ENCODE measurements at regions not wholly inside any gene's neighbourhood (a gene's known extent, or its start where the extent isn't known, plus 50 kb on each side); places are given as distances from the start of the nearest gene placed in this dataset.

DNA sequence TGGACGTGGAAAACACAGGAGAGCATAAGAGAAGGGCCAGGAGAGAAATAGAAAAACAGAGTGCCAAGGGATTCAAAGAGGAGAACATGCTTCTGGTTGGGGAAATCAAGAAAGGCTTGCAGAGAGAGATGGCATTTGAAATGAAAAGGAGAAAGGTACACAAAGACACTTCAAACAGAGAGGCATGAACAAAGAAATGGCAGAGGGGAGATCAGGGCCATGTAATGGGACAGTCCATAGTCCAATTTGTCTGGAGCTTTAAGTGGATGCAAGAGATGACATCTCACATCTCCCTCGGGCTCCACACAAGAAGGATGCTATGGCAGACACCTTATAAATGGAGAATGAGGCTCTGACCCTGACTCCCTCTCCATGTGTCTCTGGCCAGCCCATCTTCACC, 331.1 kb downstream of the MLLT3 start:
- no peak for DNase-seq

- DNase-seq = no peak
These were observed 332.0 kb downstream of the MLLT3 start for GRCh38 chr9:20290257-20290656.

- peak in 1 of 2 experiments; percentile 20 for DNase-seq
These were observed 332.8 kb downstream of the MLLT3 start for GRCh38 chr9:20289423-20290010.

DNA sequence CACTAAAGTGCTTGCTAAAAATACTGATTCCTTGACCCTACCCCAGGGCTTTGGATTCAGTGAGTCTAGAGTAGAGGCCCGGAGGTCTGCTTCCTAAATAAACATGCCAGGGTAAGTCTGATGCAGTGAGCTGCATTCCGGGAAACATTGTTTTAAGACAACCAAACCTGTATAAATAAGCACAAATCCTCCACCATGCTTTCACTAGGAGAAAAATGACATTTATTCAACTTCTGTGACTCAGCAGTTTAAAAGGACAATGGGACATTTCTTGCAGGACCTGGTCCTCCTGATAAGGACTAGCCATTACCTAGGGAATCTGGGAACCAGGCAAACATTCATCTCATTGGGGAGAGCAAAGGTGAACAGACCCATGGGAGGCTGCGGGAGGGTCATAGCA, 335.3 kb downstream of the MLLT3 start:
- no peak for DNase-seq

- DNase-seq = no peak
These were observed 336.1 kb downstream of the MLLT3 start for GRCh38 chr9:20286154-20286700.

GRCh38 chr9:20284601-20285289, 337.6 kb downstream of the MLLT3 start:
- DNase-seq = no peak

DNA sequence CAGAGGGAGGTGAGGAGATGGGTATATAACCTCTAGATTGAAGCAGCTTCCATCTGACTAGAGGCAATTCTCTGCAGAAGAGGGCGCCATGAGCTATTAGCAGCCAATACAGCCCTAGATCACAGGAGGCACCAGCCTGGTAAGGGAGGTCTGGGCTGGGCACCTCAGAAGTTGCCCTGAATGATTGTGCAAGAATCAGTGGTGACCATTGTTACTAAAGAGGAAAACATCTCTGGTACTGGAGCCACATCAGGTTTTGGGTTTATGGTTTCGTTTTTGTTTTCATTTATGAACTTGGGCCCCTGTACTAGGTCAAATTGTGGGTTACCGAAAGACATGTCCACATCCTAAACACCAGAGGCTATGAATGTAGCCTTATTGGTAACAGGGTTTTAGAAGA, 342.0 kb downstream of the MLLT3 start:
- no peak for DNase-seq

- no peak for DNase-seq
These were observed 345.5 kb downstream of the MLLT3 start for GRCh38 chr9:20276762-20277161.

DNA sequence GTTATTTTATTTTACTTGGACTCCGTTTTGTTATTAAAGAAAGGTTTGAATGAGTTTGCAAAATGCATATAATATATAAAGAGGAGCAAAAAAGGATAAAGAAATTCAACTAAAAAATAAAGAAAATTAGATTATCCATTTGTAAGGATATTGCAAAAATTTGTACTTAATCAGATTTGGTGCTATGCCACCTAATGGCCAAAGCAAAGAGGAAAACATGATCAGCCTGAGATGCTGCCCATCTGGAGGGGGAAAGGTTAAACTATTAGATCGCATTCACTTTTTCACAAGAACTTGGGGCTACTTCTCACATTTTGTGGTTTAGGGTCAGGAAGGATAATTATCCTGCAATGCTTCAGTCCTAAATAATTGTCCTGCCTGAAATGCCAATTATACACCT, 350.6 kb downstream of the MLLT3 start:
- no peak for DNase-seq

GRCh38 chr9:20271096-20271495, 351.2 kb downstream of the MLLT3 start:
- DNase-seq = no peak

- DNase-seq = no peak
These were observed 352.1 kb downstream of the MLLT3 start for GRCh38 chr9:20270161-20270560.

DNA sequence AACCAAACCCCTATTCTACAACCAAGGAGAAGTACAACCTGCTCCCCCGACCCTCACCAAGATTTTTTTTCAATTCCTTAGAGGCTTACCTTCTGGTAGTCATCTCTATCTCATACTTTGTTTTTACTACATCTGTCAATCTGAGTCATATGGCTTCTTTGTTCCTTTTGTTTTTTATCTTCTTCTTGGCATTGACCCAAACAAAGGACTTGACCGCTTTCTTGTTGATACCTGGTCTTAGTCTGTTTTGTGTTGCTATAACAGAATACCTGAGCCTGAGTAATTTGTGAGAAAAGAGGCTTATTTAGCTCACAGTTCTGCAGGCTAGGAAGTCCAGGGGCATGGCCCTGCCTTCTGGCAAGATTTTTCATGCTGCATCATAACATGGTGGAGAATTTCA, 352.7 kb downstream of the MLLT3 start:
- DNase-seq = no peak

- DNase-seq = no peak
These were observed 357.4 kb downstream of the MLLT3 start for GRCh38 chr9:20264896-20265295.

DNA sequence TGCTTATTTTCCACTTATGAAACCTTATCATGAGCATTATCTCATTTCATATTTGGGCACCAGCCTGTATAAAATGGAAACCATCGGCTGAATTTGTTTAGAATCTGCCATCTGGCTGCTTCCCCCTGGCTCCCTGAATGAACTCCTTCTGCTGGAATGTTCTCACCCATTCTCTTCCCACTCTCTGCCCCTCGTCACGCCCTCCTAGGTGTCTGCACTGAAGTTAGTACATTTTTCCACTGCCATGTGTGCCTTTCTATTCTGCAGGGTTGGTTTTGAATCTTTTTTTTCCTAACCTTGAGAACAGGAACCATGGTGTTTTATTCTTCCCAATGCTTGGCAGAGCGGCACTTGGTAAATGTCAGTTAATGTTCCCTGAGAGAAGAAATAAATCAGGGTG, 359.7 kb downstream of the MLLT3 start:
- no peak for DNase-seq

DNA sequence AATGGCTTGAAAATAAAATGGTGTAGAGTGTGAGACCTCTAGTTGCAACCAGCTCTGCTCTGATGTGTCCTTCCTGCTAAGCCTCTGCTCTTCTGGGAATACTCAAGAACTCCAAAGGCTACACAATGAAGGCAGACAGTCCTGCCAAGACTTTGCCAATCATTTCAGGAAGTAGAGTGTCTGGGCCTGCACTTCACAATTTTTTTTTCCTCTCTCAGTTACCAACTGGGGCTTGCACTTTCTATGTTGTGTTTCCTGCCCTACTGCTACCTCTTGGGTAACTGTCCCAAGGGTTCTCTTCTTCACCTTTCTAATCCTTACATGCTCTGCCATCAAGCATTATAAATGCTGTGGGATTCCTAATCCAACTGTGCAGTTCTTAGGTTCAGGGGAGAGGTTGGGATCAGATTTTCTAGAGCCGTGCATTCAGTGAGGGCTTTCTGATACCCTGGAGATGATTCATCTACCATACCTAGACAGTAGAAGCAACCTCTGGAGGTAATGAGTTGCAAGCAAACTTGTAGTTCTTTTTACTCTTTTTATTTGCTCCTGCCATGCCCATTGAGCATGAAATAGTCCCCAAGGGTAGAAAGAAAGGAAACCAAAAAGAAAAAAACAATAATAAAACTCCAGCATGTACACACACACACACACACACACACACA, 365.9 kb downstream of the MLLT3 start:
- no peak for DNase-seq

DNA sequence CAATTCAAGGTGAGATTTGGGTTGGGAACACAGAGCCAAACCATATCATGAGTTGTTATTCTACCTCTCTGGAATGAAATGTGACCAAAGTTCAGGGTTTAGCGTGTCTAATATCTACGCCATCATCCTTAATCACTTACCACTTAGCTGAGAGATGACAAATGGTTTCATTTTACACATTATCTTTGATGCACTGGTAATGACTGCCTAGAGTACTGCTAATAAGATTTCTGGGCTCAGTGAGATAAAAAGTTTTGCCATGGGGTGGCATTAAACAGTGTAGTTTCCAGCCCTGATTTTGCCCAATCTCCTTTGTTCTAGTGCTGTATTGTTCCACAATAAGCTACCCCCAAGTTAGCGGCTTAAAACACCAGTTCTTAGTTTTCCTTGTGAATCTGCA, 367.2 kb downstream of the MLLT3 start:
- no peak for DNase-seq

GRCh38 chr9:20253635-20254034, 368.7 kb downstream of the MLLT3 start:
- DNase-seq = no peak

- DNase-seq = no peak
These were observed 369.5 kb downstream of the MLLT3 start for GRCh38 chr9:20252778-20253177.

- no peak for DNase-seq
These were observed 371.5 kb downstream of the MLLT3 start for GRCh38 chr9:20250791-20251190.

GRCh38 chr9:20244271-20244670, 378.0 kb downstream of the MLLT3 start:
- no peak for DNase-seq

DNA sequence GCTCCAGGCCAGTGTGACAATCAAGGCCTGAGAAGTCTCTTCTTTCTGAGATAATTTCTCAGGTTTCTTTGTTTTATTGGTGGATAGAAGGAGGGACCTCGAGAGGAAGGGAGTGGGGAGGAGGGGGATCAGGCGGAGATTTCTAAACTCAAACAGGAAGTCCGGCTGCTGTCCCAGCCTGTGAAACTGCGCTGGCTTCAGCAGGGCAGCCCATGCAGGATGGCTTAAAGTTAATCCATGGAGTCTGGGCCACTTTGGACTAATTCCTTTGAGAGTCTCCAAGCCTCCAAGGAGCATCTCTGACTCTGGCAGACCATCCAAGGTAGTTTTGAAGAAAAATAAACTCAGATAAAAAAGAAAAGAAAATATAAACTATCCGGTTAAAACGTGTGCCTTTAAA, 378.5 kb downstream of the MLLT3 start:
- no peak for DNase-seq

GRCh38 chr9:20242510-20243189, 379.6 kb downstream of the MLLT3 start:
- no peak for DNase-seq

GRCh38 chr9:20240498-20240897, 381.8 kb downstream of the MLLT3 start:
- no peak for DNase-seq

DNA sequence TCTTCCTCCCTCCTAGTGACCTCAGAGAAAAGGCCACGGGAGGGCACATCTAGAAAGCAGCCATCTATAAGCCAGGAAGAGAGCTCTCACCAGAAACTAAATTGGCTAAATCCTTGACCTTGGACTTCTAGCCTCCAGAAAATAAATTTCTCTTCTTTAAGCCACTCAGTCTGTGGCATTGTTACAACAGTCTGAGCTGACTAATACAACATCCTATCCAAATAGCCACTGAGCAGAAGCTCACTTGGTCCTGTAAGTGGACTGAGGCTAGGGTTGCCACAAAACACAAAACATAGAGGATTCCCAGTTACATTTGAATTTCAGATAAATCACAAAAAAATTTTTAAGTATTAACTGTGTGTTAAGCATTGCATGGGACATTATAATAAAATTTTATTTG, 383.4 kb downstream of the MLLT3 start:
- no peak for DNase-seq
